GM21576 (cell line): ENCODE measurements at regions not wholly inside any gene's neighbourhood (a gene's known extent, or its start where the extent isn't known, plus 50 kb on each side); places are given as distances from the start of the nearest gene placed in this dataset.
"Not testable (repeated sequence)": the region's sequence is repeated elsewhere in the genome, so short reads cannot be mapped to it uniquely, and the experiment has no call there.

ENCODE experiments used
- ATAC-seq: cut with Tn5 transposase; IDR thresholded peaks from one replicate; pipeline ENCODE4 v1.9.1; 2021; ENCODE audit warnings: mild to moderate bottlenecking, moderate library complexity; ENCODE audit not compliant: unreplicated experiment

- no peak for ATAC-seq
Observed at GRCh38 chr3:159879598-159879997, 109.0 kb upstream of the IL12A start.

GRCh38 chr3:159881208-159881607 lies 107.4 kb upstream of the IL12A start:
- ATAC-seq, result no peak

DNA sequence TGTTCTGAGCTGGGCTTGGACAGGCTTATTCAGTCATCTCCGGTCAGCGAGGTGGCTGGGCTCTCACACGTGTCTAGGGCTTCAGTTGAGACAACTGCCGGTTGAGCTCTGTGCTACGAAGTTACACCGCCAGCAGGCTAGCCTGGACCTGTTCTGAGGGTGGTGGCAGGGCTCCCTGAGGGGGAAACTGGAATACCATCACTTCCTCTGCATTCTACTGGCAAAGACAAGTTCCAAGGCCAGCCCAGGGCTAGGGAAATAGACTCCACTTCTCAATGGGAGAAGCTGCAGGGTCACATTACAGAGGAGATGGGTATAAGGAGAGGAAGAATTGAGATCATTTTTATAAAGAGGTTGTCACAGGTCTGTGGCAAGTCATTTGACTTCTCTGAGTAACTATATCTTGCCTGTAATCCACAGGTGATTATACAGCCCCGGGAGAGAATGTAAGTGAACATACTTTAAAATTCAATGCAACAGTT lies 106.8 kb upstream of the IL12A start:
- no peak for ATAC-seq

DNA sequence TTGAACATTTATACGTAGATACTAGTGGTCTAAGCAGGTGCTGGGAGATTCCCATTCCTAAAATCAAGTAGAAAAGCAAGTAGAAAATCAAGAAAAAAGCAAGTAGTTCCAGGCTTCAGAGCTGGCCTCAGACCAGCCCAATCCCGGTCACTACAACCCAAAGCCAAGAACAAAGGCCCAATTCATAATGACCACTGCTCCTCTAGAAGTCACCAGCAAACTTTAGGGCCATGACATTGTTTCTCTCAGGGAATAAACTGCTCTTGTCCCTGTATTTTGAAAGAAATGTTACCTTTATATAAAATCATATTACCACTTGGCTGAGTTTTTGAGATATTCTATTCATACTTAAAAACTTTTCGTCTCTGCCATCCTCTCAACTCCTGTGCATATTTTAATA lies 106.3 kb upstream of the IL12A start:
- no peak for ATAC-seq

DNA sequence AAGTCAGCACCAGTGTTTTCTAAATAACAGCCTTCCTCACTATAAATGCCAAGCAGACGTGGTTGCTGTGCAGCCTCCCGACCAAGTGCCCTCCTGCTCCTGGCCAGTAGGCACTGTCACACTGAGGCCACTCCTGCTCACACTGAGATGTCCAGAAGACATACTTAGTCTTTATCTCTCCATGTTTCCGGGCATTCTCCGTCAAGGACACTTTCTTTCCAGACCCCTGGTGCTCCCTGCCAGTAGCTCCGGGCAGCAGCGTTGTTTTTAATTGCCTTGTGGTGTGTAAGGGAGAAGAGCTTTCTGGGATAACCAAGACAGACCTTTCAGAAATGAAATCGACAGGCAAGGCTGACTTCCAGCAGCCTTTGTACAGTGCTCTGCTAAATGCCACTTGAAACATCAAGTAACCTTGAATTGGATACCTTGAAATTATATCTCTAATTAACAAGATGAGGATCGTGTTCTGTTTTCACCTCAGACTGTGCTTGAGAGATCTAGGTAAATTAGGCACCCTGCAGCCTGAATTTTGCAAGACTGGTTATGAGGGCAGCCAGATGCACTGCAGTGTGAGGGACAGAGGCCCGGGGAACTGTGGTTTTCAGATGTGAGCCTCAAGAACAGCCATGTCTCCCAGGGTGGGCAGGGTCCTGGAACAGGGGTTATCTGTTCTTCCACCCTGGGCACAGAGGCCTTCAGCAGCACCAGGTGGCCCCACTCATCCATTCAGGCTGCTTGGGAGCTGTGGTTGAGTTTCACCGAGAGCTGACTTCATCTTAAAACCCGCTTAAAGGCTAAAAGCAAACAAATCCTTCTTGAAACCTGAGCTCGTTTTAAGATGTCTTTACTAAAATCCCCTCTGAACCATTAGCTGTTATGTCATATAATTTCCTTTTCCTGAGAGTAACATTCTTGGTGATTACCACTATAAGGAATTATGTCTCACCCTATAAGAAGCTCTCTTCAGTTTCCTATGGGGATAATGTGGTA lies 105.5 kb upstream of the IL12A start:
- ATAC-seq, result no peak

- no peak for ATAC-seq
Observed at GRCh38 chr3:159884661-159885402, 103.8 kb upstream of the IL12A start.

- no peak for ATAC-seq
Observed at GRCh38 chr3:159886050-159886449, 102.6 kb upstream of the IL12A start.

DNA sequence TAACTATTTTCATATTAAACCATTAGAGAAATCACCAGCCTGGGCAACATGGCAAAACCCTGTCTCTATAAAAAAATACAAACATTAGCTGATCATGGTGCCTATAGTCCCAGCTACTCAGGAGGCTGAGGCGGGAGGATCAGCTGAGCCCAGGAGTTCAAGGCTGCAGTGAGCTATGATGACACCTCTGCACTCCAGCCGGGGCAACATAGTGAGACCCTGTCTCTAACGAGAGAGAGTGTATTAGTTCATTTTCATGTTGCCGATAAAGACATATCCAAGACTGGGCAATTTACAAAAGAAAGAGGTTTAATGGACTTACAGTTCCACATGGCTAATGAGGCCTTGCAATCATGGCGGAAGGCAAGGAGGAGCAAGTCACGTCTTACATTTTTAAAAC lies 102.1 kb upstream of the IL12A start:
- not testable (repeated sequence) for ATAC-seq

DNA sequence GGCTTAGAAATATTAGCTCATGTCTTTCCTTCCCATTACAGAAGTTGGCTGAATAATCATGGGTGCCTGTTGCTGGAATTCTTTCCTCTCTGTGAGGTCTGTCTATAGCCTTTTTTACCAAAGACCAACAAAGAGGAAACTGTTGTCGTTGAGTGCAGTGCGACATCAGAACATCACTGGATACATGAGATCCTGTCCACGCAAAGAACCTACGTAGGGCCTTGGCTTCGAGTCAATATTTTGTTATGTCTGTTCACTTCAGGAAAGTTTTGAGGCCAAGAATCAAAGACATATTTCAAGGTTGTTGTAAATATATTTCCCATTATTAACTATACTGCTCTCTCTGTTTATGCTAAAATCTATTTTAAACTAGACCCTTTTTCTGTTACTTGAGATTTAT lies 101.5 kb upstream of the IL12A start:
- ATAC-seq, result no peak

GRCh38 chr3:159887911-159888310 lies 100.7 kb upstream of the IL12A start:
- no peak for ATAC-seq

DNA sequence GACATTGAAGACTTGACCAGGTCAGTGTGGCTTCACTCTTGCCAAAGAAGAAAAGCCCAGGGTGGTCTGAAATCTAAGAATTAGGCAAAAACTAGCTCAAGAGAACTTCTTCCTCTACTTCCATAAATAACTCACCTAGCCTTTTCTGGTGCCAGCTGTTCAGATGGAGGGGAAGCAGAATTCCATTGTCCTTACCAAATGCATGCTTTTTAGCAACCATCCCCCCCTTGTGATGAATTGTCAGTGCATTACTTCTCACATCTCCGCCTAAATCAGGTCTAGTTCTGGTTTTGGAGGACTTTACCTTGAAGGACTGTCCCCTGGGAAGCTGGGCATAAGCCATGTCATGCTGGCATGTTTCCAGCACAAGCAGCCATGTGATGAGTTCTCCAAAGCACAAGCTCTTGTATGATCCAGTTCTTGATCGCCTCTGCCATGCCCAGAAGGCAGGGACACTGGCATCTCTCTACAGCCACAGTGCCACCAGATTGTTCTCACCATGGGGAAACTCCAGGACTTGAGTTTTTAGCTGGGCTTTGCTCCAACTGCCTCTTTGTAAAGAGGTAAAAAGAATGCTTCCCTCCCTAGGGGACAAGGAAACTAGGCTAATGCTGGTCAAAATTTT lies 96.4 kb upstream of the IL12A start:
- ATAC-seq, result no peak

- ATAC-seq, result no peak
Observed at GRCh38 chr3:159892801-159893200, 95.8 kb upstream of the IL12A start.

GRCh38 chr3:159894386-159894785 lies 94.2 kb upstream of the IL12A start:
- ATAC-seq, result no peak

DNA sequence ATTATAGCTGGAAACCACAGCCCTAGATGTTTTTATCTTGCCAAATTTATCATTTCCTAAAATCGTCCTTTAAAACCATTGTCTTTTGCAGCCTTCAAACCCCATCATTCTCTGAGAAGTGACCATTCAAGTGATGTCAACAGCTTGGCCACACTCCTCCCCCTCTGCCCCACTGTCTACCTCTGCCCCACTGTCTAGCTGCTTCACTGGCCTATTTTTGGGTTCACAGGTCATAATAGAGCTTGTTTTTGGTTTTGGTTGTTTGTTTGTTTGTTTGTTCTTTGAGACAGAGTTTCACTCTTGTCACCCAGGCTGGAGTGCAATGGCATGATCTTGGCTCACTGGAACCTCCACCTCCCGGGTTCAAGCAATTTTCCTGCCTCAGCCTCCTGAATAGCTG lies 93.2 kb upstream of the IL12A start:
- ATAC-seq, result no peak

DNA sequence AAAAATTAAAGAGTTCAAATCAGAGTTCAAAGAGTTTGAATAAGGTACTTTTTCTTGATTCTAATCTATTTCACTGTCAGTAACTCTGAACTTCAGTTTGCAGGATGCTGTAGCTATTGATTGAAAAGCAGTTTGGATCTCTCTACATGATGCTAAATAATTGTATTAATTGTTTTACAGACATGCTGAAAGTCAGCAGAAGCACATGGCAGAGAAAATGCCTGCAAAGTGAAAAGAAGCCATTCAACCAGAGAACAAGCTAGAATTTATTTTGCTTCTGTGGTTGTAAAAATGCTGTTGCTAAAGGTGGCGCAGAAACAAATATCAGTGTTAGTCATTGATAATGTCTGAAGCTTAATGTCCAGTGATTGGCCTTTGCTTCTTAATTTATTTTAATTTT lies 92.1 kb upstream of the IL12A start:
- ATAC-seq, result no peak

DNA sequence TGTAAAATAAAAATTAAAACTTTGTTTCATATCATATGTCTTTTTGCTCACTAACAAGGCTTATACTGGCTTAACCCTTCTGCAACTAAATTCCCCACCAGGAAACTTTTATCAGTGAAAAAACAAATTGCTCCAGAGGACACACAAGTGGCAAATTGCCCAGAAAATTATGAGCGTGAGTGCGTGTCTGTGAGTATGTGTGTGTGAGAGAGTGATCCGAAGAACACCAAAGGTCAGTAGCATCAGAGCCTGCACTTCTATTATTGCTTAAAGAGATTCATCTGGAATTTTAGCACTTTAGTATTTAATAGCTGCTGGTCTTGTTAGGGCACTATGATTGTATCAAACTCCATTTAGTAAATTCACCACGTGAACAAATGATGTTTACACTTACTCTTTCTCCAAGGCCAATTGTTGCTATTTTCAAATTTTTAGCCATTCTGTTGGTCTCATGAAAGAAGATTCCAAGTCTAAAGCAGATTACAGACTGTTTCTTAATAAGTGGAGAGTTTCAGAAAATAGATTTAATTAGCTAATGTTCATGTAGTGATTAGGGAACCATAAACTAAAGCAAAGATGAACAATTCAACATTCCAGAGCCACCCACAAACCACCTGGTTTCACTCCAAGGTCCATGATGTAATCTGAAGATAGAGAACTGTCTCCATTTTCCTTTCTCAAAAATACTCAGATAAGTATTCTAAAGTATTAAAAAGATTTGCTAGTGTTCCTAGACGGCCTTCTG lies 91.1 kb upstream of the IL12A start:
- no peak for ATAC-seq

DNA sequence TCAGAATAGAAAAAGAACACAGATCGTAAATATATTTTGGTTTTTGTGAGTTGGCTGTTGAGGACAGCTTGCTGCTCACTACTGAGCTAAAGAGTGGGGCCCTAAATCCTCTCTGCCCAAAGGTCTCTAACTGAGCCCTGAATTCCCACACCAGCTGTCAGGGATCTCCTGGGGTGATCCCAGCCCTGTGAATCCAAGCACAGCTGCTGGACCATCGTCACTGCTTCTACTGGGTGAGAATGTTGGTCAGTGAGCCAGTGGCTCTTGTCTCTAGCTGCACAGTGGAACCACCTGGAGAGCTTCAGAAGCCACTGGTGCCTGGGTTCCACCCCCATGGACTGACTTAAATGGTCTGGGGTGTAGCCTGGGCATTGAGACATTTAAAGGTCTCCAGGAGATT lies 90.5 kb upstream of the IL12A start:
- ATAC-seq, result no peak

DNA sequence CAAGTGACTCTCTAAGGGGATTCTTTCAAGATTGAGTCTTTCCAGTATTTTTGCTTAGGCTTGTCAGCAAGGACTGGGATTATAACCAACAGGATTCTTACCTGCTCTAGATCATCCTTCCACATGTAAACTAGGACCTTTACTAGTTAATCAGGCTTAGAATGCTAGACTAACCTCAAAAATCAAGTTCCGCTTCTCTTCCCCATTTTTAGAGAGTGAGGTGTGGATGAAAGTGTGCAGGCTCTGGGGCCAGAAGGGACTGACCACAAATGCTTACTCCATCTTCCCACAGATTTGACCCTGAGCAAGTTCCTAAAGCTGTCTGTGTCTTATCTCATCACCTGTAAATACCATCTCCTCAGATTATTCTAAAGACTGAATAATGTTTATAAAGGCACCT lies 89.5 kb upstream of the IL12A start:
- ATAC-seq, result no peak

DNA sequence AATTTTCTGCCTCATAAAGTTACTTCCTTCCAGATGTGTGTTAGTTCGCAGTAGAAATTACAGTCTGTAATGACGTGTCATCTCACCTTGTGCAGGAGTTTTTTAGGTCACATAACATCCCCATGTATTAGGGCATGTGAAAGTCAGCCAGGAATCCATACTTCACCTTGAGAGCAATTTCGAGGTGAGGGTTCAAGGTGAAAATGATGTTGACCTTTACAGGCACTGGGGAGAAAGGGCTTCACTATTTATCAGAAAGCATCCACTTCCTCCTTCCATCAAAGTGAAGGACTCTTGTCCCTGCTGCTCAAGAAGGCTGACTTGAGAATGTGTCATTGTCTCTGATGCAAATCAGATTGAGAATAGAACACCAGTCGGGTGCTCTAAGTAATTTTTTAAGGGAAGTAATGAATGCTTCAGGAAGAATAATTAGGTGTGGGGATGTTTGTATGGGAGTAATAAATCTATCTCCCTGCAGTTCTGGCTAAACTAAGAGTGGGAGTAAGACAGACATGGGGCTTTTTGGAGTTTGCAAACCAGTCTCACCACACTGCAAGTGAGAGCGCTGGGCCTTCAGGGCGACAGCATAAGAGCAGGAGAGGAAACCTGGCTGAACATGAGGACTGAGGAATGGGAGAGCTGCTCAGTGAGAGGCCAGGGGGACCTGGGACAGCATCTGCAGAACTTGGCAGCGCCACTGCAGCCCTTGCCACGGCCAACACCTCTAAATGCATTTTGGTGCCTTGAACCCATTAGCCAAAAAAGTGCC lies 85.9 kb upstream of the IL12A start:
- peak; percentile 66 for ATAC-seq

- ATAC-seq, result peak; percentile 36
Observed at GRCh38 chr3:159904455-159904854, 84.2 kb upstream of the IL12A start.
